Right kidney (tissue), 1 donor: ENCODE measurements at regions not wholly inside any gene's neighbourhood (a gene's known extent, or its start where the extent isn't known, plus 50 kb on each side); places are given as distances from the start of the nearest gene placed in this dataset.
"Not testable (repeated sequence)": the region's sequence is repeated elsewhere in the genome, so short reads cannot be mapped to it uniquely, and the experiment has no call there.

ENCODE experiments used
- DNase-seq: peaks from one replicate; pipeline ENCODE4 v3.0.0-alpha.2; 2016

GRCh38 chr1:239947801-239948200, 143.9 kb upstream of the FMN2 start:
- DNase-seq: no peak

GRCh38 chr1:239951511-239952140, 140.1 kb upstream of the FMN2 start:
- DNase-seq: no peak

- DNase-seq: peak; percentile 39
Measured at GRCh38 chr1:239952348-239953308, 139.1 kb upstream of the FMN2 start.

DNA sequence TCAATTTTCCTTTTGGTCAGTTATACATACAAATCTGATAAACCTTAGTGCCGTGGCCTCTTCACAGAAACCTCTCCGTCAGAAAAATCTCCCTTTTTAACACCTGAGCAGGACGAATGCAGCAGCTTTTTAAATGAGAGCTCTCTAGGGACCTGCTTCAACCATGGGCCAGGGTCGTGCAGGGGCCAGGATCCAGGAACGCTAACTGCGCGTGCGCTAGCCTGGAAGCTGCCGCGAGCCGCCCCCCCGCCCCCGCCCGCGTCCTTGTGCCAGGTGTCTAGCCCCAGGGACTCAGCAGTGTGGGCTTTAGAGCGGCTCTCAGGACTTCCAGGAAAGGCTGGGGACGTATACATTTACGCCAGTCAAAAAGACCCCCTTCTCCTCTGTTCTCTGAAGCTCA, 136.8 kb upstream of the FMN2 start:
- DNase-seq: no peak

DNA sequence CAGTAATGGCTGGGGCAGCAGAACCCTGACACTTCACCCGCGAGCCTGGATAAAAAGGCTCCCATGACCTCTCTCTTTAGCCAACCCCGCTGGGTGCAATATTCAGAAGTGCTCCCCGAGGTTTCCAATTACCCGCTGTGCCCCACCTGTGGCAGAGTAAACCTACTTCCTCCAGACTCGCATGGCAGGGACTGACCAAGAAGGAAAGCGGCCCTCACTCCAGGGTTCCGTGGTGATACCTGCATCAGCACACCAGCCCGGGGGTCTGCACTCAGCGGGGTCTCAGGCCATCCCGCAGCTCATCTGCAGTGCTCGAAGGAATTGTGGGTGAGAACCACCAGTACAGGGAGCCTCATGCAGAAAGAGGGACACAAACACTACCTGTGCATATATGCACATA, 136.3 kb upstream of the FMN2 start:
- DNase-seq: no peak

GRCh38 chr1:239956263-239956662, 135.4 kb upstream of the FMN2 start:
- DNase-seq: no peak

DNA sequence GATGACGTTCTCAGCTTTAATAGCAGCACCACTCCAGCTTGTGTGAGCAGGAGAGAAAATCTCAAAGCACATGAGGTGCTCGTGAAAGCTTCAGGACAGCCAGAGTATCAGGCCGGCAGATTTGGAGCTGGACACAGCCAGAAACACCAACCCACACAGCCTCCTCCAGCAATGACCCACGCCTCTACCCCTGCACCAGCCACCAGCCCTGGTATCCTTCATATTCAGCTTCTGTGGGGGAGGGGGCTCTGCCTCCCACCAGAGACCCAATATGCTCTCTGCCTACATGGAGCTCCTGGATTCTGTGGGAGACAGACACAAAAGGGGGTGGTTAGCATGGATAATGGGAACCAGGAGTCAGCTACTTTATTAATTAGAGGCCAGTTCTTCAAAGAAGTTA, 133.6 kb upstream of the FMN2 start:
- no peak for DNase-seq

DNA sequence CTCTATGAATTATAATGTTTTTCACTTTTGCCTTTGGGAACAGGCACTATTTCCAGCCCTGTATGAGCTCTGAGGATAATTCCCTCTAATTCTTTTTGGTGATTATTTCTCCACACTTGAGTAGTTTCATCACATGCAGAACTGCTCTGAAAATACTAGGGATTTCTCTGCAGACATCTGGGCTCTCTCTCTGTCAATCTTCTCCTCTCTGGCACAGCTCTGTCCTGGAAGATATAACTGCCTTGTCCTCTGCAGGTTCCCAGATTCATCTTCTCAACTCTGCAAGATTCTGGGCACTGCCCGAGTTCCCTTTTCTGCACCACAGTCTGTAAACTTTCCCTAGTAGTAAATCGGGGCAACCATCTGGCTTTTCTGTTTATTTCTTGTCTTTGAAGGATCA, 131.3 kb upstream of the FMN2 start:
- no peak for DNase-seq

GRCh38 chr1:239963856-239964255, 127.8 kb upstream of the FMN2 start:
- DNase-seq: no peak

DNA sequence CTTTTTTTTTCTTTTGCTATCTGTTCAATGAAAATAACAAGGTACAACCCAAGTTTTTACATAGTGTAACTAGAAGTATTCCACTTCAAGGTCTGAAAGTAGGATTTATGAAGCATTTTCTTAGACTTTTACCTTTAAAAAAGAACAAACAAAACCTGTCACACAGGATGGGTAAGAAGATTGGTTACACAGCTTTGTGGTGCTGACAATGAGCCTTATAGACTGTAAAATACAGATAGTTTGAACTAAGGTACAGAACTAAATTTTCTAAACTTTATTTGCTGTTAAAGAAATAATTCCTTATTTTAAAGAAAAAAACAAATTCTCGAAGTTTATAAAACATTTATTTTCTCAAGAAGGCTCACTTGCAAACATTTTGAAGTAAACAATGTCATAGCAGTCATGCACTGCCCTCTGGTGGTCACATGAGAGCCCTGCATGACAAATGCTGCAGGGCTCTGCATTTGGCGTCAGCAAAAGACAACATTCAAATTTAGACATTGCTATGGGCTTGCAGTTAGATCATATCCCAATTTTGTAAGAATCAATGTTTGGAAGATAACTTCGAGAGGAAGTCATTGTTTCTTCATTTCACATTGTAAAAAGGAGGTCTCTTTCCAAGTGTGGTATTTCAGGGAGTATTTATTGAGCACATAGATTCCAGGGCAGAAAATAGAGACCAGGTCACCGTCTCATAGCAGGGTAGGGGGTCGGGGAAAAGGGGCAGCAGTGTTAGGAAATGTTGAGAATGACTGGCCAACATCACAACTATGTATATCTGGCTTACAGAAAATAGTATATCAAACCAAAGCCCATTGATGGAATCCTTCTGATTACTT, 115.3 kb upstream of the FMN2 start:
- DNase-seq: peak; percentile 34

- DNase-seq: no peak
Measured at GRCh38 chr1:239977416-239977815, 114.3 kb upstream of the FMN2 start.

DNA sequence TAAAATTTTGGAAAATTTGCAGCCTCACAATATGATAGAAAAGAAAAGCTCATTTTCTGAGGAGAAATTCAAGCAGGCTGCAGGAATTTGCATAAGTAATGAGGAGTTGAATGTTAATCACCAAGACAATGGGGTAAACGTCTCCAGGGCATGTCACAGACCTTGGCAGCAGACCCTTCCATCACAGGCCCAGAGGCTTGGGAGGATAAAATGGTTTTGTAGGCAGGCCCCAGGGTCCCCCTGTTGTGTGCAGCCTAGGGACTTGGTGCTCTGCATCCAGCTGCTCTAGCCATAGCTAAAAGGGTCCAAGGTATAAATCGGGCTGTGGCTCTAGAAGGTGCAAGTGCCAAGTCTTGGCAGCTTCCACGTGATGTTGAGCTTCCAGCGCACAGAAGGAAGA, 112.2 kb upstream of the FMN2 start:
- no peak for DNase-seq

- DNase-seq: no peak
Measured at GRCh38 chr1:239982762-239983161, 108.9 kb upstream of the FMN2 start.

DNA sequence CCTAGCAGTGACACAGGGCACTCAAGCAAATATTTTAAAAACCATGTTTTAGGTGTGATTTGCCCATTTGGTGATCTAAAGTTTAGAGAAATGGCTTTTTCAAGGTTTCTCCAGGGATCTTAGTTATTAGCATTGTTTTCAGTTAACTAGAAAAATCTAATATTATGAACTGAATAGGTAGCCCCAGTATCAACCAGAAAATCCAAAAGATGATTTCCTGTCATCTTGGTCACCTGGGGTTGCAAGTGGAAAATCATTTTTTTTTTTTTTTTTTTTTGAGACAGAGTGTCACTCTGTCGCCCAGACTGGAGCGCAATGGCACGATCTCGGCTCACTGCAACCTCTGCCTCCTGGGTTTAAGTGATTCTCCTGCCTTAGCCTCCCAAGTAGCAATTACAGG, 106.6 kb upstream of the FMN2 start:
- no peak for DNase-seq

DNA sequence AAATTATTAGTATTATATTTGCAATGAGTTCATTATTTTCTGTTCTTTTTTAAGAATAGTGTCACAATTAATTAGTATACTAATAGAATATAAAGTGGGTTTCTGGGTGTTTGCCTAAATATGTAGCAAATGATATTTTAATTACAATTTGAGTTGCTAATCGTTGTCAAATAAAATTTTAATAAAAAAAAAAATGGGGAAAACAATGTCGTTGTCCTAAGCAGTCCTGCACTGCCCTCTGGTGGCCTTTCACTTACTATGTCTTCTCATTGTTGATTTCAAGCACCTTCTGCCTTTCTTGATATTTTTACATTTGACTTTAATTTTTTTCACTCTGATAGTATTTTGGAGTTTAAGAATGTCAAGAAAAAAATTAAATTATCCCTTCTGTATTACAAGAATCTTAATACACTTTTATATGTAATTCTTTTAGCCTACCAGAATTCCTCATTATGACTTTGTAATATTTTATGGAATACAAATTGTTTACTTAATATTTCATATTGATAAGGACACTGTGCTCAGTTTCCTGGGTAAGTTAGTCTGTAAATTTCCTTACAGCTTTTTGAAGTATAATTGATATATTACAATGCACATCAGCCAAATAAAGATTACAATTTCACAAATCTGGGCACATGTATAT, 104.5 kb upstream of the FMN2 start:
- no peak for DNase-seq

DNA sequence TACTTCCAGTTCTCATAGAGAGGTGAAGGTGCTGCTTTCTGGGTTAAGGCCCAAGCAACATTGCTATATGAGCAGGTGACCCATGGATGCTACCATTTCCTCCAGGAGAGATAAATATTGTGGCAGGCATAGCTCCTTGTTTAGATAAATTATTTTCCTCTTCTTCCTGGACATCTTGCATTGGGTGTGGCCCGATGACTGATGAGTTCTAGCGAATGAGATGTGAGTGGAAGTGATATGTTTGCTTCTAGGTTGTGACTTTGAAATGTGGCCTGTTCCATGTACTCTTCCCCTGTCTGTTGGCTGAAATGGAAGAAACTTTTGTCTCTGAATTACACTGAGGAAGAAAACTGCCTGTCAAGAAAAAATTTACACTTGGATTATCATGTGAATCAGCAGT, 101.7 kb upstream of the FMN2 start:
- DNase-seq: no peak

GRCh38 chr1:239992566-239992965, 99.1 kb upstream of the FMN2 start:
- not testable (repeated sequence) for DNase-seq

GRCh38 chr1:239993366-239993765, 98.3 kb upstream of the FMN2 start:
- DNase-seq: no peak

DNA sequence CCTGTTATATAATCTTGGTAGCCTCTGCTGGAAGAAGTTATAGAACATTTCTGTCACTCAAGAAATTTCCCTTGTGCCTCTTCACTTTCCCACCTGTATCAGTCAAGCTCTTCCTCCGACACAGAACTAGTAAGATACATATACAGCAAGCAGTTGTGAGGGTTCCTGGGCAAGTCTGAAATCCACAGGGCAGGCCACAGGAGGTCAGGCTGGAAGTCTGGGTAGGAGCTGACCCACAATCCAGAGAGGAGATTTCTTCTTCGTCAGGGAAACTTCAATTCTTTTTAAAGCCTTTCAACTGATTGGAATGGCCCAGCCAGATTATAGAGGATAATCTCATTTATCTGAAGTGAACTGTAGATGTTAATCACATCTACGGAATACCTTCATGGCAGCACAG, 96.4 kb upstream of the FMN2 start:
- no peak for DNase-seq

- DNase-seq: peak; percentile 17
Measured at GRCh38 chr1:239997160-239997514, 94.5 kb upstream of the FMN2 start.

- DNase-seq: peak; percentile 64
Measured at GRCh38 chr1:239997515-239998311, 94.0 kb upstream of the FMN2 start.

DNA sequence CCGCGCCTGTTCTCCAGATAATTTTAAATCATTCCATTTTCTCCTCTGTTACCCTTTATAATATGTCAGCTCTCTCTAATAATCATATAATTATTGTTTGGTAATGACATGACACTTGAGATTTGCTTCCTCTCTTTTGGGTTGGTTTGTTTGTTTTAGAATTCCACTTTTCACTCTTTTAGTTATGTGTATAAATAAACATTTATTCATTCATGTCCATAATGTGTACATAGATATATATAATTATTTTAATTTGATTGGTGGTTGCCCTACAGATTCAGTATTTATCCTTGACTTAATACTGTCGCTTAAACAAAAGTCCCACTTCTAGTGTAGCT, 93.4 kb upstream of the FMN2 start:
- DNase-seq: no peak
